Uterus (tissue), 2 donors: ENCODE measurements at regions not wholly inside any gene's neighbourhood (a gene's known extent, or its start where the extent isn't known, plus 50 kb on each side); places are given as distances from the start of the nearest gene placed in this dataset.

Source experiments
- POLR2A ChIP-seq, 2 donors: fragments of 450-650 bp; IDR thresholded peaks; one replicate each; pipeline ENCODE4 v1.6.1; 2016; ENCODE audit warnings: antibody characterized with exemption in 2 of 2, mild to moderate bottlenecking in 1 of 2, moderate library complexity in 1 of 2
- TF ChIP-seq, protein P1 (sequence below), 4 experiments: fragments of 200-600 bp in 2 of 4; fragments of 450-650 bp in 2 of 4; sonication (generic) in 2 of 4; IDR thresholded peaks; one replicate each; pipeline ENCODE4 v1.5.1; 2016 to 2019; ENCODE audit warnings: antibody characterized with exemption in 4 of 4, mild to moderate bottlenecking in 2 of 4, moderate library complexity in 1 of 4

DNA sequence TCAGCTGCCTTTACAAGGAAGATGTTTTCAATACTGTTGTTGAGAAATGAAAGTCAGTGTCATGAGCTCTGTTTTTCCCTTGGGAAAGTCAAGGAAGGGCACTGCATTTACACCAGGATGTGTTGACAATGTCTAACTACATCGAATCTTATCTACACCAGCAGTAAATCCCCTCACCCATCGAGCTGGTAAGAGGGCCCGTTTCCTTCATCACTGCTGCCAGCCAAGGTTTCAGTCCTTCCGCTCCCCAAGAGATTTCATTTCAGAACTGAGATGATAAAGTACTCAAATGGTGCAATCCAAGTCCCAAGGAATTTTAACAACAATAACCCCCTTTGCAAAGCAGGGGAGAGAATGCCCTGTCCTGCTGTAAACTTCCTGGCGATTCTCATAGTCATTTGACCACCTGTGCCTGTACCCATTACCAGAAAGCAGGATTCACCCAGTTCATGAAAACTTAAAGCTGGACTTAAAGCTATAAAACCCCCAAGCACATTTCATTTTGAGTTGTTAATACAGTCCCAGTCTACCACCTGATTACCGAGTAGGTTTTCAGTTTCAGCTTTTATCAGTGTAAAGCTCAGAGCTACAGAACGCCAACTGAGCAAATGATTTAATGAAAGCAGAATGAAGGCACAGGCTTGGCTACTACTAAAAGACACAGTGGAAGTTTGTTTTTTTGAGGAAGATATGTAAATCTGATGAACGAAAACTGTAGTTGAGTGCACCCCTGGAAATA lies 122.5 kb upstream of the TAB2 start:
- TF ChIP-seq, protein P1, sequence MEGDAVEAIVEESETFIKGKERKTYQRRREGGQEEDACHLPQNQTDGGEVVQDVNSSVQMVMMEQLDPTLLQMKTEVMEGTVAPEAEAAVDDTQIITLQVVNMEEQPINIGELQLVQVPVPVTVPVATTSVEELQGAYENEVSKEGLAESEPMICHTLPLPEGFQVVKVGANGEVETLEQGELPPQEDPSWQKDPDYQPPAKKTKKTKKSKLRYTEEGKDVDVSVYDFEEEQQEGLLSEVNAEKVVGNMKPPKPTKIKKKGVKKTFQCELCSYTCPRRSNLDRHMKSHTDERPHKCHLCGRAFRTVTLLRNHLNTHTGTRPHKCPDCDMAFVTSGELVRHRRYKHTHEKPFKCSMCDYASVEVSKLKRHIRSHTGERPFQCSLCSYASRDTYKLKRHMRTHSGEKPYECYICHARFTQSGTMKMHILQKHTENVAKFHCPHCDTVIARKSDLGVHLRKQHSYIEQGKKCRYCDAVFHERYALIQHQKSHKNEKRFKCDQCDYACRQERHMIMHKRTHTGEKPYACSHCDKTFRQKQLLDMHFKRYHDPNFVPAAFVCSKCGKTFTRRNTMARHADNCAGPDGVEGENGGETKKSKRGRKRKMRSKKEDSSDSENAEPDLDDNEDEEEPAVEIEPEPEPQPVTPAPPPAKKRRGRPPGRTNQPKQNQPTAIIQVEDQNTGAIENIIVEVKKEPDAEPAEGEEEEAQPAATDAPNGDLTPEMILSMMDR (IDR thresholded peaks at IDR 0.05) = no peak
- no peak for TF ChIP-seq POLR2A (IDR thresholded peaks at IDR 0.05)
